T-helper 1 cell (primary cell): ENCODE measurements at regions not wholly inside any gene's neighbourhood (a gene's known extent, or its start where the extent isn't known, plus 50 kb on each side); places are given as distances from the start of the nearest gene placed in this dataset.

Experiments used
- DNase-seq, 5 donors: peaks; one replicate each; pipeline ENCODE4 v3.0.0-alpha.2; 2012 to 2020

- DNase-seq, result no peak
Measured at GRCh38 chr1:65486613-65487012, 66.1 kb downstream of the LEPR start.

- no peak for DNase-seq
Measured at GRCh38 chr1:65489481-65489880, 69.0 kb downstream of the LEPR start.

GRCh38 chr1:65490231-65491009 lies 70.0 kb downstream of the LEPR start:
- DNase-seq, result no peak

GRCh38 chr1:65491472-65491871 lies 71.0 kb downstream of the LEPR start:
- no peak for DNase-seq

- no peak for DNase-seq
Measured at GRCh38 chr1:65493802-65494201, 73.3 kb downstream of the LEPR start.

GRCh38 chr1:65494671-65495070 lies 74.2 kb downstream of the LEPR start:
- DNase-seq, result no peak

GRCh38 chr1:65495137-65495536 lies 74.7 kb downstream of the LEPR start:
- DNase-seq, result no peak

GRCh38 chr1:65497256-65497830 lies 76.9 kb downstream of the LEPR start:
- DNase-seq, result no peak

- no peak for DNase-seq
Measured at GRCh38 chr1:65503427-65503826, 83.0 kb downstream of the LEPR start.

GRCh38 chr1:65504263-65504662 lies 83.8 kb downstream of the LEPR start:
- DNase-seq, result no peak

GRCh38 chr1:65505547-65506300 lies 85.3 kb downstream of the LEPR start:
- no peak for DNase-seq

- DNase-seq, result no peak
Measured at GRCh38 chr1:65508051-65508450, 87.6 kb downstream of the LEPR start.

- DNase-seq, result no peak
Measured at GRCh38 chr1:65509912-65510680, 89.6 kb downstream of the LEPR start.

- no peak for DNase-seq
Measured at GRCh38 chr1:65510961-65511360, 90.5 kb downstream of the LEPR start.

- DNase-seq, result no peak
Measured at GRCh38 chr1:65512383-65512782, 91.9 kb downstream of the LEPR start.

GRCh38 chr1:65512967-65513780 lies 92.7 kb downstream of the LEPR start:
- DNase-seq, result no peak

- no peak for DNase-seq
Measured at GRCh38 chr1:65514041-65514440, 93.6 kb downstream of the LEPR start.

GRCh38 chr1:65524931-65525265 lies 104.4 kb downstream of the LEPR start:
- no peak for DNase-seq

GRCh38 chr1:65525266-65526048 lies 105.0 kb downstream of the LEPR start:
- no peak for DNase-seq

- no peak for DNase-seq
Measured at GRCh38 chr1:65526049-65526556, 105.6 kb downstream of the LEPR start.

- no peak for DNase-seq
Measured at GRCh38 chr1:65527190-65527589, 106.7 kb downstream of the LEPR start.
